Caco-2 (cell line): ENCODE measurements at regions not wholly inside any gene's neighbourhood (a gene's known extent, or its start where the extent isn't known, plus 50 kb on each side); places are given as distances from the start of the nearest gene placed in this dataset.

ENCODE experiments used
- BruUV-seq: library from RNA; stranded (reverse); fragments of 400-500 nt; replicated peaks from 2 replicates; lab custom pipeline; 2021; lab: Mats Ljungman, UMichigan
- CTCF ChIA-PET: fragments of 300-600 bp; sonication (Branson Sonifier 250); formaldehyde crosslinking; loops from one replicate; lab custom pipeline; 2022; ENCODE audit warnings: antibody characterized with exemption; lab: Charles Lee
- POLR2A ChIA-PET: fragments of 300-600 bp; sonication (Branson Sonifier 250); formaldehyde crosslinking; loops from one replicate; lab custom pipeline; 2022; ENCODE audit warnings: antibody characterized with exemption; lab: Charles Lee
- DNase-seq, 2 experiments: peaks; one replicate each; pipeline versions ENCODE4 v3.0.0 to v3.0.0-alpha.2; 2020 to 2022
- H3K27me3 ChIP-seq: replicated peaks from 2 replicates; pipeline ENCODE4 v1.6.0; 2011; ENCODE audit warnings: low read length; ENCODE audit not compliant: control insufficient read depth, insufficient read depth
- H3K36me3 ChIP-seq: 2 replicates; pipeline ENCODE4 v1.5.1; 2011; ENCODE audit warnings: low read length; ENCODE audit not compliant: control insufficient read depth, insufficient read depth
- H3K4me1 ChIP-seq: fragments of 250-450 bp; sonication (Bioruptor Pico); 2 replicates; pipeline ENCODE4 v1.5.1; 2020; ENCODE audit warnings: mild to moderate bottlenecking
- H3K4me3 ChIP-seq: 2 replicates; pipeline ENCODE4 v1.5.1; 2011; ENCODE audit warnings: low read depth, mild to moderate bottlenecking, control low read depth, low read length
- H3K9me3 ChIP-seq: fragments of 250-450 bp; sonication (Bioruptor Pico); 2 replicates; pipeline ENCODE4 v1.5.1; 2020; ENCODE audit warnings: mild to moderate bottlenecking, moderate library complexity
- H3K27ac Mint-ChIP-seq: one replicate; pipeline ENCODE4 v1.8.0; 2022; ENCODE audit warnings: mixed read lengths; ENCODE audit not compliant: unreplicated experiment
- H3K27me3 Mint-ChIP-seq: one replicate; pipeline ENCODE4 v1.8.0; 2022; ENCODE audit warnings: mixed read lengths; ENCODE audit not compliant: insufficient read depth, unreplicated experiment
- H3K36me3 Mint-ChIP-seq: one replicate; pipeline ENCODE4 v1.8.0; 2022; ENCODE audit warnings: mild to moderate bottlenecking, mixed read lengths; ENCODE audit not compliant: insufficient read depth, unreplicated experiment
- H3K4me1 Mint-ChIP-seq: one replicate; pipeline ENCODE4 v1.8.0; 2022; ENCODE audit warnings: low read depth, mixed read lengths; ENCODE audit not compliant: unreplicated experiment
- H3K4me3 Mint-ChIP-seq: one replicate; pipeline ENCODE4 v1.8.0; 2022; ENCODE audit warnings: mild to moderate bottlenecking, moderate library complexity, mixed read lengths; ENCODE audit not compliant: unreplicated experiment
- H3K9me3 Mint-ChIP-seq: one replicate; pipeline ENCODE4 v1.8.0; 2022; ENCODE audit warnings: mixed read lengths; ENCODE audit not compliant: unreplicated experiment
- intact Hi-C: fragments of 100-400 bp; cut with micrococcal nuclease; formaldehyde crosslinking; loops from one replicate; pipeline ENCODE4 v1.10.0; 2022; ENCODE audit not compliant: unreplicated experiment
- TF ChIP-seq, protein P1 (sequence below), 2 experiments: fragments of 200-600 bp in 1 of 2; IDR thresholded peaks; 1 replicate in 1 of 2; 2 replicates in 1 of 2; pipeline versions ENCODE4 v1.5.1 to v1.8.0; 2011 to 2022; ENCODE audit warnings: antibody characterized with exemption in 1 of 2, control low read depth in 1 of 2, inconsistent platforms in 1 of 2, low read depth in 1 of 2, low read length in 1 of 2, mild to moderate bottlenecking in 1 of 2, moderate library complexity in 1 of 2; ENCODE audit not compliant: insufficient read depth in 1 of 2, severe bottlenecking in 1 of 2, unreplicated experiment in 1 of 2

- no peaks in the 10 kb centered on the region for H3K4me1 ChIP-seq
- H3K4me1 Mint-ChIP-seq, result no peaks in the 10 kb centered on the region
- intact Hi-C loops, result no loop called here
- H3K4me3 ChIP-seq, result no peak overlapping the region
- no peaks in the 10 kb centered on the region for H3K27me3 Mint-ChIP-seq
- POLR2A ChIA-PET, result no interaction called here
- H3K36me3 ChIP-seq, result no peaks in the 10 kb centered on the region
- H3K4me3 Mint-ChIP-seq, result no peak overlapping the region
- H3K36me3 Mint-ChIP-seq, result no peaks in the 10 kb centered on the region
- no peak overlapping the region for H3K27ac Mint-ChIP-seq
- H3K27me3 ChIP-seq, result no peaks in the 10 kb centered on the region
- DNase-seq, result no peak
- H3K9me3 Mint-ChIP-seq, result no peaks in the 10 kb centered on the region
- peaks cover 4% of the 10 kb centered on the region for H3K9me3 ChIP-seq
- CTCF ChIA-PET, result no interaction called here
- TF ChIP-seq, protein P1, sequence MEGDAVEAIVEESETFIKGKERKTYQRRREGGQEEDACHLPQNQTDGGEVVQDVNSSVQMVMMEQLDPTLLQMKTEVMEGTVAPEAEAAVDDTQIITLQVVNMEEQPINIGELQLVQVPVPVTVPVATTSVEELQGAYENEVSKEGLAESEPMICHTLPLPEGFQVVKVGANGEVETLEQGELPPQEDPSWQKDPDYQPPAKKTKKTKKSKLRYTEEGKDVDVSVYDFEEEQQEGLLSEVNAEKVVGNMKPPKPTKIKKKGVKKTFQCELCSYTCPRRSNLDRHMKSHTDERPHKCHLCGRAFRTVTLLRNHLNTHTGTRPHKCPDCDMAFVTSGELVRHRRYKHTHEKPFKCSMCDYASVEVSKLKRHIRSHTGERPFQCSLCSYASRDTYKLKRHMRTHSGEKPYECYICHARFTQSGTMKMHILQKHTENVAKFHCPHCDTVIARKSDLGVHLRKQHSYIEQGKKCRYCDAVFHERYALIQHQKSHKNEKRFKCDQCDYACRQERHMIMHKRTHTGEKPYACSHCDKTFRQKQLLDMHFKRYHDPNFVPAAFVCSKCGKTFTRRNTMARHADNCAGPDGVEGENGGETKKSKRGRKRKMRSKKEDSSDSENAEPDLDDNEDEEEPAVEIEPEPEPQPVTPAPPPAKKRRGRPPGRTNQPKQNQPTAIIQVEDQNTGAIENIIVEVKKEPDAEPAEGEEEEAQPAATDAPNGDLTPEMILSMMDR (IDR thresholded peaks at IDR 0.05; ENCODE audit: insufficient read depth in 1 of 2, low read depth in 1 of 2, low read length in 1 of 2, severe bottlenecking in 1 of 2, unreplicated experiment in 1 of 2), result no peak
- BruUV-seq, result no TSS peak
These were observed 706.7 kb downstream of the SLITRK5 start for GRCh38 chr13:88377852-88378251.

GRCh38 chr13:88384542-88384941 is 713.4 kb downstream of the SLITRK5 start:
- POLR2A ChIA-PET, result no interaction called here
- H3K27ac Mint-ChIP-seq, result no peak overlapping the region
- intact Hi-C loops, result no loop called here

GRCh38 chr13:88395804-88396203 is 724.6 kb downstream of the SLITRK5 start:
- intact Hi-C loops, result no loop called here
- Mint-ChIP-seq H3K36me3 (no peaks in the 10 kb centered on the region), H3K4me1 (no peaks in the 10 kb centered on the region), H3K9me3 (no peaks in the 10 kb centered on the region), H3K27ac (no peak overlapping the region), H3K27me3 (no peaks in the 10 kb centered on the region), H3K4me3 (no peak overlapping the region)
- ChIA-PET CTCF (no interaction called here), POLR2A (no interaction called here)
- Histone ChIP-seq H3K9me3 (no peaks in the 10 kb centered on the region), H3K36me3 (no peaks in the 10 kb centered on the region), H3K4me1 (no peaks in the 10 kb centered on the region), H3K27me3 (no peaks in the 10 kb centered on the region), H3K4me3 (no peak overlapping the region)
- TF ChIP-seq, protein P1 (IDR thresholded peaks at IDR 0.05; ENCODE audit: insufficient read depth in 1 of 2, low read depth in 1 of 2, low read length in 1 of 2, severe bottlenecking in 1 of 2, unreplicated experiment in 1 of 2), result no peak
- no TSS peak for BruUV-seq
- no peak for DNase-seq

More at GRCh38 chr13:88384542-88384941, 713.4 kb downstream of the SLITRK5 start:
- Mint-ChIP-seq H3K9me3 (no peaks in the 10 kb centered on the region), H3K4me1 (no peaks in the 10 kb centered on the region), H3K27me3 (no peaks in the 10 kb centered on the region), H3K4me3 (no peak overlapping the region), H3K36me3 (no peaks in the 10 kb centered on the region)
- CTCF ChIA-PET, result no interaction called here
- Histone ChIP-seq H3K4me1 (no peaks in the 10 kb centered on the region), H3K36me3 (no peaks in the 10 kb centered on the region), H3K9me3 (no peaks in the 10 kb centered on the region; the same call in 1 of the 2 replicates), H3K27me3 (no peaks in the 10 kb centered on the region), H3K4me3 (no peak overlapping the region)
- TF ChIP-seq, protein P1 (IDR thresholded peaks at IDR 0.05; ENCODE audit: insufficient read depth in 1 of 2, low read depth in 1 of 2, low read length in 1 of 2, severe bottlenecking in 1 of 2, unreplicated experiment in 1 of 2), result no peak
- DNase-seq, result no peak
- no TSS peak for BruUV-seq
